A549 (cell line): ENCODE measurements at regions not wholly inside any gene's neighbourhood (a gene's known extent, or its start where the extent isn't known, plus 50 kb on each side); places are given as distances from the start of the nearest gene placed in this dataset.

Source experiments
- ATAC-seq, 2 experiments: fragments of 200-7000 bp in 1 of 2; fragments of >200 bp in 1 of 2; cut with Nextera tagmentation in 1 of 2; cut with Tn5 transposase in 1 of 2; 3 replicates each; pipeline versions ENCODE4 v1.8.0 to v1.9.1; 2018 to 2020; ENCODE audit warnings: mild to moderate bottlenecking in 1 of 2, moderate library complexity in 1 of 2
- CTCF ChIA-PET: fragments of 300-600 bp; sonication (Branson Sonifier 250); formaldehyde crosslinking; extraction: SDS; loops from one replicate; lab custom pipeline; 2021; ENCODE audit warnings: antibody characterized with exemption, inconsistent platforms; lab: Yijun Ruan, JAX
- POLR2A ChIA-PET: fragments of 350-600 bp; formaldehyde crosslinking; extraction: SDS; loops from one replicate; lab custom pipeline; 2021; ENCODE audit warnings: antibody characterized with exemption, inconsistent platforms; lab: Yijun Ruan, JAX
- DNase-seq, 2 experiments: peaks; one replicate each; pipeline versions ENCODE4 v3.0.0 to v3.0.0-alpha.2; 2011 to 2016; ENCODE audit warnings: low read depth in 1 of 2, low spot score in 1 of 2
- FAIRE-seq: peaks from 2 replicates; lab custom pipeline; 2011; peaks lifted over from hg19 to GRCh38; lab: Jason Lieb, UNC
- H3K27ac ChIP-seq, 2 experiments: fragments of >200 bp; sonication (Bioruptor Twin); formaldehyde crosslinking; 3 replicates each; pipeline ENCODE4 v1.5.1; 2016 to 2017
- H3K4me1 ChIP-seq: fragments of >200 bp; sonication (Bioruptor Twin); formaldehyde crosslinking; 3 replicates; pipeline ENCODE4 v1.6.1; 2016
- H3K4me2 ChIP-seq: fragments of >200 bp; sonication (Bioruptor Twin); formaldehyde crosslinking; 3 replicates; pipeline ENCODE4 v1.6.1; 2016
- H3K4me3 ChIP-seq: fragments of >200 bp; sonication (Bioruptor Twin); formaldehyde crosslinking; 3 replicates; pipeline ENCODE4 v1.5.1; 2016
- H3K9me3 ChIP-seq: fragments of >200 bp; sonication (Bioruptor Twin); formaldehyde crosslinking; 3 replicates; pipeline ENCODE4 v1.6.1; 2016
- BHLHE40 ChIP-seq: IDR thresholded peaks from 2 replicates; pipeline ENCODE4 v1.6.1; 2012; ENCODE audit warnings: low read depth, low read length, inconsistent platforms
- CHD2 ChIP-seq: fragments of 150-350 bp; IDR thresholded peaks from 2 replicates; pipeline ENCODE4 v1.6.1; 2014; ENCODE audit warnings: low read length; ENCODE audit not compliant: partially characterized antibody
- CHD4 ChIP-seq: fragments of 200-600 bp; sonication (generic); IDR thresholded peaks from 2 replicates; pipeline ENCODE4 v1.6.1; 2016; ENCODE audit warnings: antibody characterized with exemption, mild to moderate bottlenecking, borderline replicate concordance
- EHF ChIP-seq: fragments of 250-450 bp; sonication (Bioruptor Pico); IDR thresholded peaks from 2 replicates; pipeline ENCODE4 v1.5.0; 2020; ENCODE audit warnings: mild to moderate bottlenecking
- EP300 ChIP-seq, 2 experiments: fragments of >200 bp; sonication (Bioruptor Twin); formaldehyde crosslinking; IDR thresholded peaks; 2 replicates in 1 of 2; 3 replicates in 1 of 2; pipeline ENCODE4 v1.6.1; 2016 to 2017
- FOSL2 ChIP-seq, 2 experiments: fragments of 450-650 bp in 1 of 2; fragments of >200 bp in 1 of 2; sonication (Bioruptor Twin) in 1 of 2; formaldehyde crosslinking; IDR thresholded peaks; 2 replicates each; pipeline versions ENCODE4 v1.5.0 to v1.6.1; 2016 to 2020; ENCODE audit warnings: mild to moderate bottlenecking in 1 of 2, moderate library complexity in 1 of 2
- HEYL ChIP-seq: fragments of 250-450 bp; sonication (Bioruptor Pico); IDR thresholded peaks from 2 replicates; pipeline ENCODE4 v1.8.0; 2021; ENCODE audit warnings: mild to moderate bottlenecking, moderate library complexity
- KDM1A ChIP-seq: fragments of 200-600 bp; sonication (generic); IDR thresholded peaks from 2 replicates; pipeline ENCODE4 v1.6.1; 2016; ENCODE audit warnings: low read depth, mild to moderate bottlenecking
- KDM5A ChIP-seq: fragments of 200-600 bp; sonication (generic); IDR thresholded peaks from 2 replicates; pipeline ENCODE4 v1.6.1; 2016; ENCODE audit warnings: antibody characterized with exemption, mild to moderate bottlenecking
- MAFK ChIP-seq: fragments of 450-650 bp; IDR thresholded peaks from 2 replicates; pipeline ENCODE4 v1.6.1; 2014; ENCODE audit not compliant: partially characterized antibody
- MAZ ChIP-seq: fragments of 150-350 bp; IDR thresholded peaks from 2 replicates; pipeline ENCODE4 v1.6.1; 2014; ENCODE audit warnings: antibody characterized with exemption, low read depth, low read length, borderline replicate concordance
- MYC ChIP-seq: IDR thresholded peaks from 2 replicates; pipeline ENCODE4 v1.6.1; 2012; ENCODE audit warnings: mild to moderate bottlenecking, inconsistent platforms, low read length, improper control_type of control experiment, borderline replicate concordance
- NFE2L2 ChIP-seq: fragments of 150-350 bp; conservative IDR thresholded peaks from 2 replicates; pipeline ENCODE4 v1.6.1; 2014; ENCODE audit warnings: low read length
- NR3C1 ChIP-seq: fragments of >200 bp; sonication (Bioruptor Twin); formaldehyde crosslinking; IDR thresholded peaks from 3 replicates; pipeline ENCODE4 v1.6.1; 2017
- POLR2A ChIP-seq: IDR thresholded peaks from 2 replicates; pipeline ENCODE4 v1.6.1; 2012; ENCODE audit warnings: mild to moderate bottlenecking, low read length
- POLR2AphosphoS2 ChIP-seq: conservative IDR thresholded peaks from 2 replicates; pipeline ENCODE4 v1.6.1; 2012; ENCODE audit warnings: low read length, improper control_type of control experiment, inconsistent platforms
- RFX5 ChIP-seq: fragments of 450-650 bp; IDR thresholded peaks from 2 replicates; pipeline ENCODE4 v1.7.1; 2014; ENCODE audit warnings: antibody characterized with exemption, mild to moderate bottlenecking, moderate library complexity
- SREBF2 ChIP-seq: fragments of 450-650 bp; IDR thresholded peaks from 2 replicates; pipeline ENCODE4 v1.6.1; 2014; ENCODE audit warnings: mild to moderate bottlenecking, moderate library complexity
- TFCP2L1 ChIP-seq: fragments of 250-450 bp; sonication (Bioruptor Pico); IDR thresholded peaks from 2 replicates; pipeline ENCODE4 v1.5.0; 2021; ENCODE audit warnings: mild to moderate bottlenecking
- ZC3H11A ChIP-seq: fragments of 450-650 bp; IDR thresholded peaks from 2 replicates; pipeline ENCODE4 v1.6.1; 2014; ENCODE audit warnings: antibody characterized with exemption, mild to moderate bottlenecking
- ZFP36 ChIP-seq: fragments of 450-650 bp; IDR thresholded peaks from 2 replicates; pipeline ENCODE4 v1.6.1; 2014; ENCODE audit warnings: borderline replicate concordance; ENCODE audit not compliant: partially characterized antibody
- ZNF302 ChIP-seq: fragments of 250-450 bp; sonication (Bioruptor Pico); IDR thresholded peaks from 2 replicates; pipeline ENCODE4 v1.9.0; 2021; ENCODE audit warnings: inconsistent platforms, mild to moderate bottlenecking, moderate library complexity
- ZSCAN20 ChIP-seq: fragments of 250-450 bp; sonication (Bioruptor Pico); IDR thresholded peaks from 2 replicates; pipeline ENCODE4 v1.8.0; 2022; ENCODE audit warnings: mild to moderate bottlenecking, moderate library complexity
- WGBS: methylation state at CpG from one replicate; pipeline ENCODE4 v1.1.6; 2017; ENCODE audit errors: missing lambda C conversion rate; 5-methylcytosine and 5-hydroxymethylcytosine counted together
- TF ChIP-seq, protein P1 (sequence below): fragments of 150-350 bp; IDR thresholded peaks from 2 replicates; pipeline ENCODE4 v1.6.1; 2014; ENCODE audit warnings: low read depth, mild to moderate bottlenecking, low read length
- TF ChIP-seq, protein P2 (sequence below): fragments of >200 bp; sonication (Bioruptor Twin); formaldehyde crosslinking; IDR thresholded peaks from 3 replicates; pipeline ENCODE4 v1.5.1; 2016
- TF ChIP-seq, protein P3 (sequence below): fragments of 450-650 bp; IDR thresholded peaks from 2 replicates; pipeline ENCODE4 v1.6.1; 2014; ENCODE audit warnings: antibody characterized with exemption
- TF ChIP-seq, protein P4 (sequence below): fragments of >200 bp; sonication (Bioruptor Twin); formaldehyde crosslinking; IDR thresholded peaks from 3 replicates; pipeline ENCODE4 v1.6.1; 2016
- TF ChIP-seq, protein P5 (sequence below): fragments of 250-450 bp; sonication (Bioruptor Pico); IDR thresholded peaks from 2 replicates; pipeline ENCODE4 v1.5.0; 2020; ENCODE audit warnings: low read depth, mild to moderate bottlenecking, moderate library complexity

DNA sequence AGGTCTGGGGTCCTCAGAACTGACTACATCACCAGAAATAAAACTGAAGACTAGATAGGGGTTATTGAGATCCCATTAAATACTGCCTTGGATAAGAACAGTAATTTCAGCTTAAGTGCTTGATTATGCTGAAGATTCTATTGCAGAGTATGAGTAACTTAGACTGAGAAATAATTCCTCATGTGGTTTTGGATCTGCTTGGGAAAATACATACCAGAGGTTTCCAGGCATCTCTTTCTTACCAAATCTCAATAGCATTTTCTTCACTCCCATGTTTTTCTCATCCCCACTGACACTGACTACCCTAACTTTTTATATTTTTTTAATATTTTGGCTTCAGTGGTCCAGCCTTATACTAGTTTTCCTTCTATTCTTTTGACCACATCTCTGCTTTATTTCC lies 92.0 kb upstream of the TEX13D start:
- ChIA-PET POLR2A (no interaction called here), CTCF (no interaction called here)
- FAIRE-seq, result no peak

DNA sequence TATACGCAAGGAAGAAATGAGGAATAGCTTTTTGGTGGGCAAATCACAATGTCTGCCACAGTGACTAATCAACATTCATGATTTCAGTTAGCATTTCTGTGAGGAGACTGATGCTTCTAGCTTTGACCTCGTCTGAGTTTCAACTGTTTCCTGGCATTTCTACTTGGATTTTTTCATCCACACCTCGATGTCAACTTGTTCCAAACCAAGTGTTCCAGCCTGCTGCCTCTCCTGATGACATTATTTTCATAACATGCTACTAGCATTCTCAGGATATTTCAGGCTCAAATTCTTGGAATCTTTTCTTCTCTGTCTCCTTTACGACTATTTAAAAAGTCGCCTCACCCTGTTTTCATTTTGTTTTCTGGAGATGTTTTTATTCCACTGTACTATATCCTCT lies 90.3 kb upstream of the TEX13D start:
- CTCF ChIA-PET, result no interaction called here
- no peak for FAIRE-seq

More for the DNA sequence above, 92.0 kb upstream of the TEX13D start:
- Histone ChIP-seq H3K4me2 (no peak overlapping the region), H3K4me3 (no peak overlapping the region), H3K27ac (no peak overlapping the region), H3K9me3 (no peaks in the 10 kb centered on the region), H3K4me1 (no peaks in the 10 kb centered on the region)
- TF ChIP-seq, protein P1, sequence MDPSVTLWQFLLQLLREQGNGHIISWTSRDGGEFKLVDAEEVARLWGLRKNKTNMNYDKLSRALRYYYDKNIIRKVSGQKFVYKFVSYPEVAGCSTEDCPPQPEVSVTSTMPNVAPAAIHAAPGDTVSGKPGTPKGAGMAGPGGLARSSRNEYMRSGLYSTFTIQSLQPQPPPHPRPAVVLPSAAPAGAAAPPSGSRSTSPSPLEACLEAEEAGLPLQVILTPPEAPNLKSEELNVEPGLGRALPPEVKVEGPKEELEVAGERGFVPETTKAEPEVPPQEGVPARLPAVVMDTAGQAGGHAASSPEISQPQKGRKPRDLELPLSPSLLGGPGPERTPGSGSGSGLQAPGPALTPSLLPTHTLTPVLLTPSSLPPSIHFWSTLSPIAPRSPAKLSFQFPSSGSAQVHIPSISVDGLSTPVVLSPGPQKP, result no peak
- TF ChIP-seq NFE2L2, result no peak
- no peak for TF ChIP-seq TFCP2L1 (CRISPR knock-in tag)
- TF ChIP-seq, protein P2, sequence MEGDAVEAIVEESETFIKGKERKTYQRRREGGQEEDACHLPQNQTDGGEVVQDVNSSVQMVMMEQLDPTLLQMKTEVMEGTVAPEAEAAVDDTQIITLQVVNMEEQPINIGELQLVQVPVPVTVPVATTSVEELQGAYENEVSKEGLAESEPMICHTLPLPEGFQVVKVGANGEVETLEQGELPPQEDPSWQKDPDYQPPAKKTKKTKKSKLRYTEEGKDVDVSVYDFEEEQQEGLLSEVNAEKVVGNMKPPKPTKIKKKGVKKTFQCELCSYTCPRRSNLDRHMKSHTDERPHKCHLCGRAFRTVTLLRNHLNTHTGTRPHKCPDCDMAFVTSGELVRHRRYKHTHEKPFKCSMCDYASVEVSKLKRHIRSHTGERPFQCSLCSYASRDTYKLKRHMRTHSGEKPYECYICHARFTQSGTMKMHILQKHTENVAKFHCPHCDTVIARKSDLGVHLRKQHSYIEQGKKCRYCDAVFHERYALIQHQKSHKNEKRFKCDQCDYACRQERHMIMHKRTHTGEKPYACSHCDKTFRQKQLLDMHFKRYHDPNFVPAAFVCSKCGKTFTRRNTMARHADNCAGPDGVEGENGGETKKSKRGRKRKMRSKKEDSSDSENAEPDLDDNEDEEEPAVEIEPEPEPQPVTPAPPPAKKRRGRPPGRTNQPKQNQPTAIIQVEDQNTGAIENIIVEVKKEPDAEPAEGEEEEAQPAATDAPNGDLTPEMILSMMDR, result no peak
- no peak for TF ChIP-seq MAZ
- TF ChIP-seq BHLHE40, result no peak
- no peak for TF ChIP-seq HEYL (CRISPR knock-in tag)
- no peak for TF ChIP-seq NR3C1
- TF ChIP-seq EHF (CRISPR knock-in tag), result no peak
- TF ChIP-seq CHD4, result no peak
- TF ChIP-seq POLR2AphosphoS2, result no peak
- no peak for TF ChIP-seq RFX5
- no peak for TF ChIP-seq ZC3H11A
- TF ChIP-seq CHD2, result no peak
- no peak for TF ChIP-seq MAFK
- TF ChIP-seq POLR2A, result no peak
- no peak for TF ChIP-seq ZNF302 (CRISPR knock-in tag)
- no peak for TF ChIP-seq ZSCAN20 (CRISPR knock-in tag)
- no peak for TF ChIP-seq MYC
- no peak for TF ChIP-seq KDM5A
- DNase-seq, result no peak
- no peak for ATAC-seq

More for the DNA sequence above, 90.3 kb upstream of the TEX13D start:
- H3K9me3 ChIP-seq, result no peaks in the 10 kb centered on the region
- no peak for ATAC-seq
- WGBS, result 46% methylated on average over 5 of the region's 5 CpGs
- TF ChIP-seq FOSL2 (IDR thresholded peaks at IDR 0.05) (no peak), FOSL2 (CRISPR knock-in tag; IDR thresholded peaks at IDR 0.05) (no peak), SREBF2 (no peak), POLR2AphosphoS2 (no peak), ZFP36 (no peak), EP300 (IDR thresholded peaks at IDR 0.05) (no peak), KDM1A (no peak), POLR2A (no peak), CHD4 (no peak)
- TF ChIP-seq, protein P3, sequence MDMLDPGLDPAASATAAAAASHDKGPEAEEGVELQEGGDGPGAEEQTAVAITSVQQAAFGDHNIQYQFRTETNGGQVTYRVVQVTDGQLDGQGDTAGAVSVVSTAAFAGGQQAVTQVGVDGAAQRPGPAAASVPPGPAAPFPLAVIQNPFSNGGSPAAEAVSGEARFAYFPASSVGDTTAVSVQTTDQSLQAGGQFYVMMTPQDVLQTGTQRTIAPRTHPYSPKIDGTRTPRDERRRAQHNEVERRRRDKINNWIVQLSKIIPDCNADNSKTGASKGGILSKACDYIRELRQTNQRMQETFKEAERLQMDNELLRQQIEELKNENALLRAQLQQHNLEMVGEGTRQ, result no peak
- TF ChIP-seq, protein P4, sequence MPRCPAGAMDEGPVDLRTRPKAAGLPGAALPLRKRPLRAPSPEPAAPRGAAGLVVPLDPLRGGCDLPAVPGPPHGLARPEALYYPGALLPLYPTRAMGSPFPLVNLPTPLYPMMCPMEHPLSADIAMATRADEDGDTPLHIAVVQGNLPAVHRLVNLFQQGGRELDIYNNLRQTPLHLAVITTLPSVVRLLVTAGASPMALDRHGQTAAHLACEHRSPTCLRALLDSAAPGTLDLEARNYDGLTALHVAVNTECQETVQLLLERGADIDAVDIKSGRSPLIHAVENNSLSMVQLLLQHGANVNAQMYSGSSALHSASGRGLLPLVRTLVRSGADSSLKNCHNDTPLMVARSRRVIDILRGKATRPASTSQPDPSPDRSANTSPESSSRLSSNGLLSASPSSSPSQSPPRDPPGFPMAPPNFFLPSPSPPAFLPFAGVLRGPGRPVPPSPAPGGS, result no peak
- TF ChIP-seq, protein P1, result no peak
- TF ChIP-seq, protein P5, sequence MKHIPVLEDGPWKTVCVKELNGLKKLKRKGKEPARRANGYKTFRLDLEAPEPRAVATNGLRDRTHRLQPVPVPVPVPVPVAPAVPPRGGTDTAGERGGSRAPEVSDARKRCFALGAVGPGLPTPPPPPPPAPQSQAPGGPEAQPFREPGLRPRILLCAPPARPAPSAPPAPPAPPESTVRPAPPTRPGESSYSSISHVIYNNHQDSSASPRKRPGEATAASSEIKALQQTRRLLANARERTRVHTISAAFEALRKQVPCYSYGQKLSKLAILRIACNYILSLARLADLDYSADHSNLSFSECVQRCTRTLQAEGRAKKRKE, result no peak
- TF ChIP-seq, all 56 proteins: peak for 0
- DNase-seq, result no peak
- no peak overlapping the region for H3K4me2 ChIP-seq
- POLR2A ChIA-PET, result no interaction called here
- no peak overlapping the region for H3K4me3 ChIP-seq
- no peak overlapping the region for H3K27ac ChIP-seq
- H3K4me1 ChIP-seq, result no peaks in the 10 kb centered on the region
